DND-41 (cell line): ENCODE measurements at regions not wholly inside any gene's neighbourhood (a gene's known extent, or its start where the extent isn't known, plus 50 kb on each side); places are given as distances from the start of the nearest gene placed in this dataset.

ENCODE experiments used
- ATAC-seq: fragments of 200-7000 bp; cut with Tn5 transposase; 3 replicates; pipeline ENCODE4 v1.9.1; 2021; ENCODE audit warnings: low read depth; ENCODE audit not compliant: insufficient read depth
- DNase-seq: peaks from one replicate; pipeline ENCODE4 v3.0.0-alpha.2; 2020
- H2AFZ ChIP-seq: 2 replicates; pipeline ENCODE4 v1.6.0; 2012; ENCODE audit warnings: low read depth, low read length
- H3K27ac ChIP-seq: 2 replicates; pipeline ENCODE4 v1.5.1; 2012; ENCODE audit warnings: low read length, inconsistent platforms
- H3K27me3 ChIP-seq: fragments of 200-600 bp; sonication (generic); 2 replicates; pipeline ENCODE4 v1.6.0; 2012; ENCODE audit warnings: low read length, mild to moderate bottlenecking, inconsistent platforms; ENCODE audit not compliant: insufficient read depth, poor library complexity
- H3K36me3 ChIP-seq: 2 replicates; pipeline ENCODE4 v1.5.1; 2012; ENCODE audit warnings: low read length, inconsistent platforms; ENCODE audit not compliant: insufficient read depth
- H3K4me1 ChIP-seq: 2 replicates; pipeline ENCODE4 v1.5.1; 2012; ENCODE audit warnings: mild to moderate bottlenecking, low read length; ENCODE audit not compliant: insufficient read depth
- H3K4me2 ChIP-seq: 2 replicates; pipeline ENCODE4 v1.6.0; 2012; ENCODE audit warnings: mild to moderate bottlenecking, moderate library complexity, low read length, inconsistent platforms; ENCODE audit not compliant: insufficient read depth
- H3K4me3 ChIP-seq, 2 experiments: fragments of 200-600 bp in 1 of 2; shearing (Covaris generic) in 1 of 2; 2 replicates each; pipeline ENCODE4 v1.5.1; 2012 to 2016; ENCODE audit warnings: inconsistent platforms in 2 of 2, low read length in 2 of 2, mild to moderate bottlenecking in 2 of 2, low read depth in 1 of 2, moderate library complexity in 1 of 2
- H3K79me2 ChIP-seq: 2 replicates; pipeline ENCODE4 v1.6.0; 2012; ENCODE audit warnings: low read length, inconsistent platforms; ENCODE audit not compliant: insufficient read depth
- H3K9ac ChIP-seq: 2 replicates; pipeline ENCODE4 v1.6.0; 2012; ENCODE audit warnings: low read depth, mild to moderate bottlenecking, inconsistent platforms, low read length, moderate library complexity
- H3K9me3 ChIP-seq: 2 replicates; pipeline ENCODE4 v1.5.1; 2012; ENCODE audit warnings: low read length, moderate library complexity, mild to moderate bottlenecking, inconsistent platforms; ENCODE audit not compliant: insufficient read depth, severe bottlenecking
- H4K20me1 ChIP-seq: 2 replicates; pipeline ENCODE4 v1.6.0; 2012; ENCODE audit warnings: low read length; ENCODE audit not compliant: insufficient read depth
- CTCF ChIP-seq: IDR thresholded peaks from 2 replicates; pipeline ENCODE4 v1.5.1; 2012; ENCODE audit warnings: borderline replicate concordance, low read length, moderate library complexity, mild to moderate bottlenecking; ENCODE audit not compliant: poor library complexity, severe bottlenecking; ENCODE audit errors: extremely low read depth
- EZH2 ChIP-seq: IDR thresholded peaks from 3 replicates; pipeline ENCODE4 v1.6.1; 2012; ENCODE audit warnings: borderline replicate concordance, low read depth, mild to moderate bottlenecking, moderate library complexity, low read length, inconsistent platforms; ENCODE audit not compliant: severe bottlenecking

GRCh38 chr11:8806974-8807373, 104.0 kb upstream of the AKIP1 start:
- no peak overlapping the region for H3K4me2 ChIP-seq
- no peak overlapping the region for H3K4me3 ChIP-seq
- TF ChIP-seq EZH2 (no peak), CTCF (no peak)
- DNase-seq (no peak), ATAC-seq (no peak)
- no peak overlapping the region for H2AFZ ChIP-seq
- H3K27me3 ChIP-seq = no peaks in the 10 kb centered on the region
- no peak overlapping the region for H3K9ac ChIP-seq
- no peaks in the 10 kb centered on the region for H3K79me2 ChIP-seq
- H3K36me3 ChIP-seq = no peaks in the 10 kb centered on the region
- H3K27ac ChIP-seq = no peak overlapping the region
- no peaks in the 10 kb centered on the region for H3K4me1 ChIP-seq
- H4K20me1 ChIP-seq = no peaks in the 10 kb centered on the region
- no peaks in the 10 kb centered on the region for H3K9me3 ChIP-seq

DNA sequence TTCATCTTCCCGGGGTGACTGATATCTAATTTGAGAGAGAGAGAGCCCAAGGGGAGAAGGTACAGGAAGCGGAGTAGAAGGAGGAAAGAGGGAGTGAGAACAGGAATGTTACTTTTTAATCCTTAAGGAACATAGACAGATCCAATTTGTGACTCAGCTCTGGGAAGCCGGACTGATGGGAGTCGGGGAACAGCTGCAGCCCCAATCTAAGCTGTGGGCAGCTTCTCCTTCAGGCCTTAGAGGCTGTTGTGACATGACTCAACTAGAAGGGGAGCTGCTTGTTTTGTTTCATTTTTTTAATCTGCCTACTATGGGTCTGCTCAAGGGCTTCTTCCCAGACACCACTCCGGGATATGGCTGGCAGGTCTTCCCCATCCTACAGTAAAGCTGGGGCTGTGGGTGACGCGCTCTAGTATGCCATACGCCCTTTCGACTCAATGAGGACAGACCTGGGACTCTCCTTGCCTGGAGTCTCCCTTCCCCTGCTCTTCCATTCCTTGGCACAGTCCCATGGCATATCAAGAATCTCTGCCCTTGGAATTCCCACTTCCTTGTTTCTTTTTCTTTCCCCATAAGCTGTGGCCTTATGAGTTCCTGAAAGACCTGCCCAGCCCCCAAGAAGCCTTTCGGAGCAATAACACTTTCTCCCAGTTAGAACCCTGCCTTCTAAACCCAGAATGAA, 103.3 kb upstream of the AKIP1 start:
- DNase-seq (no peak), ATAC-seq (no peak)
- Histone ChIP-seq H3K4me1 (no peaks in the 10 kb centered on the region), H3K9ac (no peak overlapping the region), H3K27ac (no peak overlapping the region), H3K36me3 (no peaks in the 10 kb centered on the region), H3K79me2 (no peaks in the 10 kb centered on the region), H3K4me2 (no peak overlapping the region), H2AFZ (no peak overlapping the region), H3K4me3 (no peak overlapping the region), H4K20me1 (no peaks in the 10 kb centered on the region), H3K9me3 (no peaks in the 10 kb centered on the region), H3K27me3 (no peaks in the 10 kb centered on the region)
- TF ChIP-seq EZH2 (no peak), CTCF (no peak)

GRCh38 chr11:8808226-8808585, 102.8 kb upstream of the AKIP1 start:
- Histone ChIP-seq H3K9me3 (no peaks in the 10 kb centered on the region), H2AFZ (no peak overlapping the region), H4K20me1 (no peaks in the 10 kb centered on the region), H3K4me3 (no peak overlapping the region), H3K4me2 (no peak overlapping the region), H3K79me2 (no peaks in the 10 kb centered on the region), H3K27ac (no peak overlapping the region), H3K27me3 (no peaks in the 10 kb centered on the region), H3K4me1 (peaks cover 3% of the 10 kb centered on the region; the same call in 1 of the 2 replicates), H3K9ac (no peak overlapping the region), H3K36me3 (no peaks in the 10 kb centered on the region)
- DNase-seq (no peak), ATAC-seq (no peak)
- TF ChIP-seq CTCF (no peak), EZH2 (no peak)
